GM12892 (cell line): ENCODE measurements at regions not wholly inside any gene's neighbourhood (a gene's known extent, or its start where the extent isn't known, plus 50 kb on each side); places are given as distances from the start of the nearest gene placed in this dataset.

ENCODE experiments used
- POLR2A ChIP-seq: IDR thresholded peaks from 2 replicates; pipeline ENCODE4 v1.6.1; 2011; ENCODE audit warnings: low read depth, low read length, control low read depth
- TAF1 ChIP-seq: IDR thresholded peaks from 2 replicates; pipeline ENCODE4 v1.6.1; 2011; ENCODE audit warnings: low read depth, mild to moderate bottlenecking, control low read depth, low read length, borderline replicate concordance

DNA sequence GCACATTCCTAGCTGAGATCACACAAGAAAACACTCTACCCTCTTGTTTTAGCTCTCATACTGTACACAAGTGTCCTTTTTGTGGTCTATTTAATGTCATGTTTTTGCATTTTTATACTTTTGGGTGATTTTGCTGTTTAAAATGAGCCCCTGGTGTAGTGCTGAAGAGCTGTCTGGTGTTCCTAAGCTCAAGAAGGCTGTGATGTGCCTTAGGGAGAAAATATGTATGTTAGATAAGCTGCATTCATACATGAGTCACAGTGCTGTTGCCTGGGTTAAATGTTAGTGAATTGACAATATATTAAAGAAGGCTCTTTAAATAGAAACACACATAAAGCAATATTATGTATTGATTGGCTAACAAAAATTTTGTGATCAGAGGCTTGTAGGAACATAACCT, 387.4 kb upstream of the C2CD4B start:
- no peak for TF ChIP-seq POLR2A
- no peak for TF ChIP-seq TAF1
